HG03045 (cell line): ENCODE measurements at regions not wholly inside any gene's neighbourhood (a gene's known extent, or its start where the extent isn't known, plus 50 kb on each side); places are given as distances from the start of the nearest gene placed in this dataset.

Experiments used
- ATAC-seq: cut with Tn5 transposase; IDR thresholded peaks from one replicate; pipeline ENCODE4 v1.9.1; 2021; ENCODE audit warnings: mild to moderate bottlenecking, moderate library complexity; ENCODE audit not compliant: unreplicated experiment

GRCh38 chr20:21808863-21809664 is 103.6 kb downstream of the PAX1 start:
- no peak for ATAC-seq

- no peak for ATAC-seq
Observed at GRCh38 chr20:21808139-21808538, 102.7 kb downstream of the PAX1 start.

- ATAC-seq: no peak
Observed at GRCh38 chr20:21804802-21805201, 99.3 kb downstream of the PAX1 start.

GRCh38 chr20:21801193-21801592 is 95.7 kb downstream of the PAX1 start:
- no peak for ATAC-seq

GRCh38 chr20:21798384-21798783 is 92.9 kb downstream of the PAX1 start:
- ATAC-seq: no peak

- ATAC-seq: no peak
Observed at GRCh38 chr20:21796059-21796458, 90.6 kb downstream of the PAX1 start.

GRCh38 chr20:21788082-21788481 is 82.6 kb downstream of the PAX1 start:
- no peak for ATAC-seq

GRCh38 chr20:21781446-21782075 is 76.1 kb downstream of the PAX1 start:
- ATAC-seq: no peak

GRCh38 chr20:21780528-21780927 is 75.1 kb downstream of the PAX1 start:
- no peak for ATAC-seq
